HEK293 (cell line): ENCODE measurements at regions not wholly inside any gene's neighbourhood (a gene's known extent, or its start where the extent isn't known, plus 50 kb on each side); places are given as distances from the start of the nearest gene placed in this dataset.

Source experiments
- CTCF ChIA-PET: fragments of 350-600 bp; formaldehyde crosslinking; extraction: SDS; loops from one replicate; lab custom pipeline; 2021; ENCODE audit warnings: antibody characterized with exemption; lab: Yijun Ruan, JAX
- POLR2A ChIA-PET: fragments of 300-600 bp; formaldehyde crosslinking; extraction: SDS; loops from one replicate; lab custom pipeline; 2020; ENCODE audit warnings: antibody characterized with exemption, inconsistent platforms; lab: Yijun Ruan, JAX
- H3K27ac ChIP-seq: fragments of 200-500 bp; sonication (Bioruptor generic); 2 replicates; pipeline ENCODE4 v1.5.1; 2014; ENCODE audit warnings: low read depth, low read length, control low read depth, inconsistent platforms; ENCODE audit errors: extremely low read depth
- H3K36me3 ChIP-seq, 2 experiments: fragments of 200-500 bp in 1 of 2; sonication (Bioruptor generic) in 1 of 2; 1 replicate in 1 of 2; 2 replicates in 1 of 2; pipeline ENCODE4 v1.5.1; 2014 to 2017; ENCODE audit warnings: inconsistent platforms in 2 of 2, low read length in 2 of 2; ENCODE audit not compliant: control insufficient read depth in 2 of 2, insufficient read depth in 1 of 2
- H3K4me1 ChIP-seq: fragments of 200-500 bp; sonication (Bioruptor generic); 2 replicates; pipeline ENCODE4 v1.5.1; 2014; ENCODE audit warnings: mild to moderate bottlenecking, low read length, inconsistent platforms; ENCODE audit not compliant: control insufficient read depth, insufficient read depth
- H3K4me3 ChIP-seq: 2 replicates; pipeline ENCODE4 v1.5.1; 2011; ENCODE audit warnings: low read depth, mild to moderate bottlenecking, control low read depth, low read length, moderate library complexity
- H3K9me3 ChIP-seq: fragments of 200-500 bp; sonication (Bioruptor generic); 2 replicates; pipeline ENCODE4 v1.5.1; 2014; ENCODE audit warnings: low read depth, low read length, inconsistent platforms; ENCODE audit not compliant: control insufficient read depth, insufficient read depth
- KLF1 ChIP-seq: fragments of 450-650 bp; formaldehyde crosslinking; IDR thresholded peaks from 2 replicates; pipeline ENCODE4 v1.5.1; 2016; ENCODE audit warnings: missing biosample characterization, missing genetic modification characterization
- KLF8 ChIP-seq: fragments of 450-650 bp; formaldehyde crosslinking; IDR thresholded peaks from 2 replicates; pipeline ENCODE4 v1.5.1; 2016; ENCODE audit warnings: missing biosample characterization, missing genetic modification characterization
- RBAK ChIP-seq: fragments of 450-650 bp; formaldehyde crosslinking; IDR thresholded peaks from 2 replicates; pipeline ENCODE4 v1.5.1; 2016; ENCODE audit warnings: missing biosample characterization, missing genetic modification characterization
- SALL2 ChIP-seq: fragments of 450-650 bp; formaldehyde crosslinking; IDR thresholded peaks from 2 replicates; pipeline ENCODE4 v1.5.0; 2017; ENCODE audit warnings: missing biosample characterization, mild to moderate bottlenecking, missing genetic modification characterization, borderline replicate concordance
- SP7 ChIP-seq: fragments of 450-650 bp; formaldehyde crosslinking; IDR thresholded peaks from 2 replicates; pipeline ENCODE4 v1.5.1; 2016; ENCODE audit warnings: missing biosample characterization, missing genetic modification characterization
- YY2 ChIP-seq: fragments of 450-650 bp; formaldehyde crosslinking; IDR thresholded peaks from 2 replicates; pipeline ENCODE4 v1.5.1; 2016; ENCODE audit warnings: missing biosample characterization, missing genetic modification characterization
- ZBTB17 ChIP-seq: fragments of 450-650 bp; formaldehyde crosslinking; IDR thresholded peaks from 2 replicates; pipeline ENCODE4 v1.5.1; 2016; ENCODE audit warnings: missing biosample characterization, missing genetic modification characterization
- ZBTB20 ChIP-seq: fragments of 450-650 bp; formaldehyde crosslinking; IDR thresholded peaks from 2 replicates; pipeline ENCODE4 v1.5.1; 2016; ENCODE audit warnings: missing biosample characterization, missing genetic modification characterization
- ZFP37 ChIP-seq: fragments of 450-650 bp; formaldehyde crosslinking; IDR thresholded peaks from 2 replicates; pipeline ENCODE4 v1.5.1; 2016; ENCODE audit warnings: missing biosample characterization, missing genetic modification characterization
- ZNF121 ChIP-seq: fragments of 450-650 bp; formaldehyde crosslinking; IDR thresholded peaks from 2 replicates; pipeline ENCODE4 v1.5.1; 2016; ENCODE audit warnings: missing biosample characterization, missing genetic modification characterization
- ZNF132 ChIP-seq: fragments of 450-650 bp; formaldehyde crosslinking; IDR thresholded peaks from 2 replicates; pipeline ENCODE4 v1.5.1; 2017; ENCODE audit warnings: missing biosample characterization, missing genetic modification characterization, borderline replicate concordance
- ZNF175 ChIP-seq: fragments of 450-650 bp; formaldehyde crosslinking; IDR thresholded peaks from 2 replicates; pipeline ENCODE4 v1.5.1; 2016; ENCODE audit warnings: missing biosample characterization, missing genetic modification characterization
- ZNF302 ChIP-seq: fragments of 450-650 bp; formaldehyde crosslinking; IDR thresholded peaks from 2 replicates; pipeline ENCODE4 v1.5.1; 2016; ENCODE audit warnings: missing biosample characterization, missing genetic modification characterization, low read depth
- ZNF341 ChIP-seq: fragments of 450-650 bp; formaldehyde crosslinking; IDR thresholded peaks from 2 replicates; pipeline ENCODE4; 2016; ENCODE audit warnings: low read depth, missing biosample characterization, missing genetic modification characterization
- ZNF391 ChIP-seq: fragments of 450-650 bp; formaldehyde crosslinking; IDR thresholded peaks from 2 replicates; pipeline ENCODE4 v1.5.1; 2016; ENCODE audit warnings: low read depth, missing biosample characterization, missing genetic modification characterization, borderline replicate concordance
- ZNF548 ChIP-seq: fragments of 450-650 bp; formaldehyde crosslinking; IDR thresholded peaks from 2 replicates; pipeline ENCODE4 v1.5.1; 2016; ENCODE audit warnings: missing biosample characterization, missing genetic modification characterization
- ZNF555 ChIP-seq: fragments of 450-650 bp; formaldehyde crosslinking; conservative IDR thresholded peaks from 2 replicates; pipeline ENCODE4 v1.5.1; 2017; ENCODE audit warnings: missing biosample characterization, mild to moderate bottlenecking, missing genetic modification characterization, inconsistent platforms
- ZNF558 ChIP-seq: fragments of 450-650 bp; formaldehyde crosslinking; IDR thresholded peaks from 2 replicates; pipeline ENCODE4 v1.5.1; 2016; ENCODE audit warnings: missing biosample characterization, missing genetic modification characterization
- ZNF560 ChIP-seq: fragments of 450-650 bp; formaldehyde crosslinking; IDR thresholded peaks from 2 replicates; pipeline ENCODE4 v1.5.1; 2017; ENCODE audit warnings: missing biosample characterization, missing genetic modification characterization, borderline replicate concordance
- ZNF596 ChIP-seq: fragments of 450-650 bp; IDR thresholded peaks from 2 replicates; pipeline ENCODE4 v1.5.0; 2018; ENCODE audit warnings: missing biosample characterization, mild to moderate bottlenecking, missing genetic modification characterization, moderate library complexity
- ZNF600 ChIP-seq: fragments of 450-650 bp; formaldehyde crosslinking; IDR thresholded peaks from 2 replicates; pipeline ENCODE4 v1.5.1; 2016; ENCODE audit warnings: missing biosample characterization, missing genetic modification characterization
- ZNF785 ChIP-seq: fragments of 450-650 bp; formaldehyde crosslinking; IDR thresholded peaks from 2 replicates; pipeline ENCODE4 v1.5.1; 2016; ENCODE audit warnings: missing biosample characterization, missing genetic modification characterization
- TF ChIP-seq, protein P1 (sequence below): fragments of 450-650 bp; formaldehyde crosslinking; IDR thresholded peaks from 2 replicates; pipeline ENCODE4 v1.5.1; 2016; ENCODE audit warnings: missing biosample characterization, missing genetic modification characterization
- TF ChIP-seq, protein P2 (sequence below): fragments of 450-650 bp; formaldehyde crosslinking; IDR thresholded peaks from 2 replicates; pipeline ENCODE4 v1.5.1; 2017; ENCODE audit warnings: missing biosample characterization, mild to moderate bottlenecking, missing genetic modification characterization, moderate library complexity
- TF ChIP-seq, protein P3 (sequence below): fragments of 450-650 bp; formaldehyde crosslinking; IDR thresholded peaks from 2 replicates; pipeline ENCODE4 v1.5.1; 2016; ENCODE audit warnings: missing biosample characterization, missing genetic modification characterization
- TF ChIP-seq, protein P4 (sequence below): fragments of 450-650 bp; formaldehyde crosslinking; IDR thresholded peaks from 2 replicates; pipeline ENCODE4 v1.5.1; 2016; ENCODE audit warnings: missing biosample characterization, missing genetic modification characterization, low read depth

DNA sequence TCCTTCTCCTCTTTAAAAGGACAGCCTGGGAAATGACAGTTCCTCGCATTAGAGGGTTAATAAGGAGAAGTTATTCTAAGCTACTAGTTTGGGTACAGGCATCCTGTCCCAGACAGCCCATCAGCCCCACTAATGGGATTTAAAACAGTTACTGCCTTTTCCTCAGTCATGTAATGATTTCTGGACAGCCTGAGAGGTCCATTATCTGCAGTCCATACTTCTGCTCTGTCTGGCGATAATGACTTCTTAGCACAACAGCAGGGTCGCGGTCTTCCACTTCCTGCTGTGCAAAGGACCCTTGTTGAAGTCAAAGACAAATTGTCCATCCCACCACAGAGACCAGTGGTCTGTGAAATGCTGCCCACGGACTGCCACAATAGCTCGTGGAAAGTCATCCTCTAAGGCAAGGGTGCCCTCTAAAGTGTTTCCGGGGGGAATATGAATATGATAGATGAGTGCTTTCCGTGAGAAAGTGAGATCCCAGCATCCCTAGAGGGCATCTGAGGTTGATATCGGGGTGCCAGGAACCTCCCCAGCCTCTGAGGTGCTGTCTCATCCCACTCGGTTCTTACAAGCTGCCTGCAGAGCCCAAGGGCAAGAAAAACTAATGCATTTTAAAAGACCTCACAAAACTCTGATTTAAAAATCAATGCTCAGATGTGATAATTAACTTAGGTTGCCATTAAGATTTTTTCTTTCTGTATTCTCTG lies 100.7 kb downstream of the SHOX2 start:
- Histone ChIP-seq H3K4me3 (no peak overlapping the region), H3K9me3 (no peaks in the 10 kb centered on the region), H3K36me3 (no peaks in the 10 kb centered on the region), H3K27ac (no peak overlapping the region), H3K4me1 (no peaks in the 10 kb centered on the region)
- ChIA-PET CTCF (no interaction called here), POLR2A (no interaction called here)
- TF ChIP-seq ZNF785 (tag by site-specific recombination) (no peak), ZNF596 (tag by site-specific recombination) (no peak), ZNF121 (tag by site-specific recombination) (no peak), ZBTB17 (tag by site-specific recombination) (no peak), ZNF548 (tag by site-specific recombination) (no peak), ZBTB20 (no peak), ZNF560 (tag by site-specific recombination) (no peak), ZNF175 (tag by site-specific recombination) (no peak), ZNF391 (no peak)
- TF ChIP-seq, protein P1, sequence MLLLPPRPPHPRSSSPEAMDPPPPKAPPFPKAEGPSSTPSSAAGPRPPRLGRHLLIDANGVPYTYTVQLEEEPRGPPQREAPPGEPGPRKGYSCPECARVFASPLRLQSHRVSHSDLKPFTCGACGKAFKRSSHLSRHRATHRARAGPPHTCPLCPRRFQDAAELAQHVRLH (tag by site-specific recombination): no peak
- TF ChIP-seq, protein P2, sequence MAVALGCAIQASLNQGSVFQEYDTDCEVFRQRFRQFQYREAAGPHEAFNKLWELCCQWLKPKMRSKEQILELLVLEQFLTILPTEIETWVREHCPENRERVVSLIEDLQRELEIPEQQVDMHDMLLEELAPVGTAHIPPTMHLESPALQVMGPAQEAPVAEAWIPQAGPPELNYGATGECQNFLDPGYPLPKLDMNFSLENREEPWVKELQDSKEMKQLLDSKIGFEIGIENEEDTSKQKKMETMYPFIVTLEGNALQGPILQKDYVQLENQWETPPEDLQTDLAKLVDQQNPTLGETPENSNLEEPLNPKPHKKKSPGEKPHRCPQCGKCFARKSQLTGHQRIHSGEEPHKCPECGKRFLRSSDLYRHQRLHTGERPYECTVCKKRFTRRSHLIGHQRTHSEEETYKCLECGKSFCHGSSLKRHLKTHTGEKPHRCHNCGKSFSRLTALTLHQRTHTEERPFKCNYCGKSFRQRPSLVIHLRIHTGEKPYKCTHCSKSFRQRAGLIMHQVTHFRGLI (tag by site-specific recombination): no peak
- TF ChIP-seq, protein P3, sequence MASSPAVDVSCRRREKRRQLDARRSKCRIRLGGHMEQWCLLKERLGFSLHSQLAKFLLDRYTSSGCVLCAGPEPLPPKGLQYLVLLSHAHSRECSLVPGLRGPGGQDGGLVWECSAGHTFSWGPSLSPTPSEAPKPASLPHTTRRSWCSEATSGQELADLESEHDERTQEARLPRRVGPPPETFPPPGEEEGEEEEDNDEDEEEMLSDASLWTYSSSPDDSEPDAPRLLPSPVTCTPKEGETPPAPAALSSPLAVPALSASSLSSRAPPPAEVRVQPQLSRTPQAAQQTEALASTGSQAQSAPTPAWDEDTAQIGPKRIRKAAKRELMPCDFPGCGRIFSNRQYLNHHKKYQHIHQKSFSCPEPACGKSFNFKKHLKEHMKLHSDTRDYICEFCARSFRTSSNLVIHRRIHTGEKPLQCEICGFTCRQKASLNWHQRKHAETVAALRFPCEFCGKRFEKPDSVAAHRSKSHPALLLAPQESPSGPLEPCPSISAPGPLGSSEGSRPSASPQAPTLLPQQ (tag by site-specific recombination): no peak

DNA sequence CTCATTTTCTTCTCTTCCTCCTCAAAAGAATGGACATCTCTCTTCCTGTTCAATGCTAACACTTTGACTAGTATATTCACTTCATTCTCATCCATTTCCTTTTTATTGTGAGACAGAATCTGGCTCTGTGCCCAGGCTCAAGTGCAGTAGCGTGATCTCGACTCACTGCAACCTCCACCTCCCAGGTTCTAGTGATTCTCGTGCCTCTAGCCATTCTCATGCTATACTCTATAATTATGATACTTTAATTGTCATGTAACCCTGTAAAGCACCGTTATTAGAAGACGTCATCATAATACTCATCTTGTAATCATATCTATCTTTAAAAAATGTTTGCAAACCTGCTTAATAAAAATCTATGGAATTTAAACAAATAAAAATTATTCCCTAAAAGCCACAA lies 107.0 kb downstream of the SHOX2 start:
- ChIA-PET POLR2A (no interaction called here), CTCF (no interaction called here)
- H3K27ac ChIP-seq: no peak overlapping the region
- H3K9me3 ChIP-seq: no peaks in the 10 kb centered on the region
- H3K36me3 ChIP-seq: no peaks in the 10 kb centered on the region
- H3K4me3 ChIP-seq: no peak overlapping the region
- TF ChIP-seq ZNF132 (tag by site-specific recombination): no peak
- TF ChIP-seq, protein P4, sequence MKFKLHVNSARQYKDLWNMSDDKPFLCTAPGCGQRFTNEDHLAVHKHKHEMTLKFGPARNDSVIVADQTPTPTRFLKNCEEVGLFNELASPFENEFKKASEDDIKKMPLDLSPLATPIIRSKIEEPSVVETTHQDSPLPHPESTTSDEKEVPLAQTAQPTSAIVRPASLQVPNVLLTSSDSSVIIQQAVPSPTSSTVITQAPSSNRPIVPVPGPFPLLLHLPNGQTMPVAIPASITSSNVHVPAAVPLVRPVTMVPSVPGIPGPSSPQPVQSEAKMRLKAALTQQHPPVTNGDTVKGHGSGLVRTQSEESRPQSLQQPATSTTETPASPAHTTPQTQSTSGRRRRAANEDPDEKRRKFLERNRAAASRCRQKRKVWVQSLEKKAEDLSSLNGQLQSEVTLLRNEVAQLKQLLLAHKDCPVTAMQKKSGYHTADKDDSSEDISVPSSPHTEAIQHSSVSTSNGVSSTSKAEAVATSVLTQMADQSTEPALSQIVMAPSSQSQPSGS: peak; percentile 76
- no peak for TF ChIP-seq KLF1
- no peak for TF ChIP-seq ZFP37 (tag by site-specific recombination)
- TF ChIP-seq RBAK (tag by site-specific recombination): no peak
- TF ChIP-seq KLF8 (tag by site-specific recombination): no peak
- TF ChIP-seq ZNF555 (tag by site-specific recombination): no peak
- TF ChIP-seq ZNF596 (tag by site-specific recombination): no peak
- TF ChIP-seq YY2 (tag by site-specific recombination): no peak
- TF ChIP-seq ZNF558 (tag by site-specific recombination): peak; percentile 19; the same call in 1 of the 2 replicates
- TF ChIP-seq ZNF341 (tag by site-specific recombination): no peak
- TF ChIP-seq ZNF302: no peak
- no peak for TF ChIP-seq SALL2 (tag by site-specific recombination)
- TF ChIP-seq ZNF600 (tag by site-specific recombination): no peak
- TF ChIP-seq ZNF560 (tag by site-specific recombination): no peak
- TF ChIP-seq SP7 (tag by site-specific recombination): peak; percentile 96
- H3K4me1 ChIP-seq: no peaks in the 10 kb centered on the region
